GM18498 (cell line): ENCODE measurements at regions not wholly inside any gene's neighbourhood (a gene's known extent, or its start where the extent isn't known, plus 50 kb on each side); places are given as distances from the start of the nearest gene placed in this dataset.
"Not testable (repeated sequence)": the region's sequence is repeated elsewhere in the genome, so short reads cannot be mapped to it uniquely, and the experiment has no call there.

ENCODE experiments used
- ATAC-seq: cut with Tn5 transposase; IDR thresholded peaks from one replicate; pipeline ENCODE4 v1.9.1; 2021; ENCODE audit warnings: mild to moderate bottlenecking, moderate library complexity; ENCODE audit not compliant: unreplicated experiment

GRCh38 chr15:45804028-45804427 lies 169.2 kb downstream of the SQOR start:
- ATAC-seq: no peak

- no peak for ATAC-seq
Observed at GRCh38 chr15:45810201-45810600, 175.4 kb downstream of the SQOR start.

- no peak for ATAC-seq
Observed at GRCh38 chr15:45812200-45812599, 177.4 kb downstream of the SQOR start.

GRCh38 chr15:45817578-45817977 lies 182.7 kb downstream of the SQOR start:
- not testable (repeated sequence) for ATAC-seq

GRCh38 chr15:45821390-45821789 lies 186.6 kb downstream of the SQOR start:
- ATAC-seq: no peak

- not testable (repeated sequence) for ATAC-seq
Observed at GRCh38 chr15:45822968-45823367, 188.1 kb downstream of the SQOR start.

GRCh38 chr15:45827275-45827674 lies 192.4 kb downstream of the SQOR start:
- no peak for ATAC-seq

- ATAC-seq: no peak
Observed at GRCh38 chr15:45827766-45828165, 192.9 kb downstream of the SQOR start.

GRCh38 chr15:45829336-45830153 lies 194.7 kb downstream of the SQOR start:
- ATAC-seq: no peak

- no peak for ATAC-seq
Observed at GRCh38 chr15:45831787-45832186, 197.0 kb downstream of the SQOR start.

GRCh38 chr15:45834622-45835021 lies 199.8 kb downstream of the SQOR start:
- no peak for ATAC-seq

GRCh38 chr15:45842151-45842550 lies 207.3 kb downstream of the SQOR start:
- ATAC-seq: no peak

GRCh38 chr15:45847645-45848044 lies 212.8 kb downstream of the SQOR start:
- ATAC-seq: no peak

- no peak for ATAC-seq
Observed at GRCh38 chr15:45849136-45849535, 214.3 kb downstream of the SQOR start.

GRCh38 chr15:45854455-45855202 lies 219.8 kb downstream of the SQOR start:
- ATAC-seq: no peak

- no peak for ATAC-seq
Observed at GRCh38 chr15:45855210-45855906, 220.5 kb downstream of the SQOR start.

- ATAC-seq: no peak
Observed at GRCh38 chr15:45855907-45856579, 221.2 kb downstream of the SQOR start.

- no peak for ATAC-seq
Observed at GRCh38 chr15:45857291-45857690, 222.5 kb downstream of the SQOR start.

- no peak for ATAC-seq
Observed at GRCh38 chr15:45858491-45858890, 223.7 kb downstream of the SQOR start.

GRCh38 chr15:45862034-45862433 lies 227.2 kb downstream of the SQOR start:
- ATAC-seq: no peak
